Gastrocnemius medialis (tissue), 4 donors: ENCODE measurements at regions not wholly inside any gene's neighbourhood (a gene's known extent, or its start where the extent isn't known, plus 50 kb on each side); places are given as distances from the start of the nearest gene placed in this dataset.

ENCODE experiments used
- CTCF ChIP-seq, 5 experiments: fragments of 450-650 bp in 3 of 5; fragments of 200-600 bp in 2 of 5; sonication (generic) in 2 of 5; IDR thresholded peaks in 4 of 5; conservative IDR thresholded peaks in 1 of 5; 1 replicate in 4 of 5; 2 replicates in 1 of 5; pipeline ENCODE4 v1.5.1; 2016 to 2019; ENCODE audit warnings: antibody characterized with exemption in 5 of 5, mild to moderate bottlenecking in 3 of 5, moderate library complexity in 3 of 5
- POLR2A ChIP-seq, 2 donors: fragments of 450-650 bp; IDR thresholded peaks; one replicate each; pipeline ENCODE4 v1.6.1; 2017; ENCODE audit warnings: antibody characterized with exemption in 2 of 2, mild to moderate bottlenecking in 2 of 2, moderate library complexity in 2 of 2

- no peak for TF ChIP-seq CTCF (IDR thresholded peaks at IDR 0.05 in 4 of 5, conservative IDR thresholded peaks at IDR 0.05 in 1 of 5)
- no peak for TF ChIP-seq POLR2A (IDR thresholded peaks at IDR 0.05)
Measured at GRCh38 chr15:70423267-70423666, 325.6 kb upstream of the TLE3 start.
